Natural killer cell (primary cell): ENCODE measurements at regions not wholly inside any gene's neighbourhood (a gene's known extent, or its start where the extent isn't known, plus 50 kb on each side); places are given as distances from the start of the nearest gene placed in this dataset.

ENCODE experiments used
- ATAC-seq, 3 donors: fragments of 150-1000 bp in 2 of 3; fragments of 200-7000 bp in 1 of 3; cut with Tn5 transposase; 1 replicate in 1 of 3; 2 replicates in 2 of 3; pipeline ENCODE4 v1.10.0; 2021; ENCODE audit warnings: mild to moderate bottlenecking in 2 of 3, moderate library complexity in 2 of 3
- DNase-seq, 2 donors: peaks; one replicate each; pipeline versions ENCODE4 v3.0.0 to v3.0.0-alpha.2; 2013 to 2021; ENCODE audit warnings: mixed read lengths in 1 of 2
- H3K27ac ChIP-seq: one replicate; pipeline ENCODE4 v1.5.1; 2013; ENCODE audit warnings: mild to moderate bottlenecking, low read length
- H3K27me3 ChIP-seq: one replicate; pipeline ENCODE4 v1.6.1; 2013; ENCODE audit warnings: low read length; ENCODE audit not compliant: control insufficient read depth, insufficient read depth
- H3K36me3 ChIP-seq: one replicate; pipeline ENCODE4 v1.6.1; 2013; ENCODE audit warnings: low read length; ENCODE audit not compliant: control insufficient read depth, insufficient read depth
- H3K4me1 ChIP-seq: one replicate; pipeline ENCODE4 v1.6.1; 2013; ENCODE audit warnings: low read length; ENCODE audit not compliant: control insufficient read depth, insufficient read depth
- H3K4me3 ChIP-seq: one replicate; pipeline ENCODE4 v1.5.1; 2013; ENCODE audit warnings: low read length
- H3K9me3 ChIP-seq: one replicate; pipeline ENCODE4 v1.6.1; 2013; ENCODE audit warnings: low read length; ENCODE audit not compliant: control insufficient read depth, insufficient read depth
- H3K27ac Mint-ChIP-seq, 2 donors: one replicate each; pipeline ENCODE4 v1.8.0; 2022; ENCODE audit warnings: mild to moderate bottlenecking in 2 of 2, mixed read lengths in 2 of 2, moderate library complexity in 1 of 2
- H3K27me3 Mint-ChIP-seq, 2 donors: one replicate each; pipeline ENCODE4 v1.8.0; 2022; ENCODE audit warnings: low read depth in 2 of 2, mixed read lengths in 2 of 2
- H3K36me3 Mint-ChIP-seq: one replicate; pipeline ENCODE4 v1.8.0; 2022; ENCODE audit warnings: mixed read lengths
- H3K4me1 Mint-ChIP-seq, 2 donors: one replicate each; pipeline ENCODE4 v1.8.0; 2022; ENCODE audit warnings: mixed read lengths in 2 of 2
- H3K4me3 Mint-ChIP-seq: one replicate; pipeline ENCODE4 v1.8.0; 2022; ENCODE audit warnings: mild to moderate bottlenecking, moderate library complexity, mixed read lengths
- H3K9me3 Mint-ChIP-seq, 2 donors: one replicate each; pipeline ENCODE4 v1.8.0; 2022; ENCODE audit warnings: mixed read lengths in 2 of 2
- CTCF ChIP-seq: fragments of 200-600 bp; IDR thresholded peaks from one replicate; pipeline ENCODE4 v1.8.0; 2022; ENCODE audit warnings: antibody characterized with exemption
- WGBS: methylation state at CpG from one replicate; pipeline ENCODE4 v1.1.7; 2013; ENCODE audit warnings: missing lambda C conversion rate; ENCODE audit not compliant: insufficient coverage; 5-methylcytosine and 5-hydroxymethylcytosine counted together
- intact Hi-C: fragments of 100-400 bp; cut with micrococcal nuclease; formaldehyde crosslinking; loops from one replicate; pipeline ENCODE4 v1.14.2; 2022

DNA sequence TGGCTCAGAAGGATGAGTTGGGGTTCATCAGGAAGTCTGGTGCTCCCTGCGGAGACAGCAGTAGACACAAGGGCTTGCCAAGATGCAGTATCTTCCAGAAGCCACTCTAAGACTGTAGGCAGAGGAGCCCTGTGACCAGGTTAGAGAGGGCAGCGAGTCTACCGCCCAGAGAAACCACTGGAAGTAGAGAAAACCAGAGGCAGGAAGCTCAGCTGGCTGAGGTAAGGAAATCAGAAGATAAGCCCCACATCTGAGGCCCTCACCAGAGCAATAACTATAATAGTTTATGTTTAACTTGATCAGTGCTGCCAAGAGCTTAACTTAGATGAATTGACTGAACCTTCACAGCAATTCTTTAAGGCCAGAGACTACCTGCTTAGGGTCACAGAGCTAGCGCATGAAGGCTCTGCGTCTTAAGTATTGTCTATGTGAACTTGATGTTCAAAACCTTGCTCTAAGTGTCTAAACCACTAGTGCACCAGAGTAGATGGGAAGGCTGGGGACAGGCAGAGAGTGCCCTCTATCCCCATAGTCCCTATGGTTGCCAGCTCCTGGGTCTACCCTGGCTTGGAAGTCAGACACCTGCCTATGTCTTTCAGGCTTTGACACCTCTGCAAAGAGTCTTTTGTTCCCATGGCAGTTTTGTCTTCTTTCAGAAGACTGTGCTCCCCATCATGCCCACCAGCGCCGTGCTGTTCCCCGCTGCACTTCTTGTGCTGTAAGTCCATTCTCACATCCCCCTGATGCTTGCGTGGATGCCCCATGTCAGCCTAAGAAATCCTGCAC, 228.2 kb upstream of the KLF4 start:
- no peak for ATAC-seq
- Histone ChIP-seq H3K27ac (no peak overlapping the region), H3K9me3 (no peaks in the 10 kb centered on the region), H3K4me3 (no peak overlapping the region), H3K27me3 (no peaks in the 10 kb centered on the region), H3K4me1 (no peaks in the 10 kb centered on the region), H3K36me3 (no peaks in the 10 kb centered on the region)
- TF ChIP-seq CTCF: no peak
- intact Hi-C loops: no loop called here
- Mint-ChIP-seq H3K4me1 (peaks cover 0 to 4% of the 10 kb centered on the region in 2 donors), H3K4me3 (no peak overlapping the region), H3K27me3 (no peaks in the 10 kb centered on the region), H3K27ac (no peak overlapping the region), H3K36me3 (no peaks in the 10 kb centered on the region), H3K9me3 (peaks cover 0 to 2% of the 10 kb centered on the region in 2 donors)
- 64% methylated on average over 9 of the region's 9 CpGs for WGBS
- no peak for DNase-seq

GRCh38 chr9:107715740-107716139, 226.2 kb upstream of the KLF4 start:
- no peak for TF ChIP-seq CTCF
- no peaks in the 10 kb centered on the region for H3K36me3 ChIP-seq
- Mint-ChIP-seq H3K27me3 (no peaks in the 10 kb centered on the region), H3K4me3 (no peak overlapping the region), H3K27ac (no peak overlapping the region), H3K36me3 (no peaks in the 10 kb centered on the region), H3K4me1 (peaks cover 0 to 4% of the 10 kb centered on the region in 2 donors), H3K9me3 (no peaks in the 10 kb centered on the region)
- H3K9me3 ChIP-seq: no peaks in the 10 kb centered on the region
- no peaks in the 10 kb centered on the region for H3K4me1 ChIP-seq
- H3K4me3 ChIP-seq: no peak overlapping the region
- 79% methylated on average over 4 of the region's 4 CpGs for WGBS
- no peak for DNase-seq
- no peak overlapping the region for H3K27ac ChIP-seq
- H3K27me3 ChIP-seq: no peaks in the 10 kb centered on the region
- intact Hi-C loops: no loop called here
- ATAC-seq: no peak

GRCh38 chr9:107713470-107713869, 223.9 kb upstream of the KLF4 start:
- intact Hi-C loops: no loop called here
- ATAC-seq: no peak
- TF ChIP-seq CTCF: no peak
- Mint-ChIP-seq H3K9me3 (no peaks in the 10 kb centered on the region), H3K4me3 (no peak overlapping the region), H3K27me3 (no peaks in the 10 kb centered on the region), H3K27ac (no peak overlapping the region), H3K36me3 (no peaks in the 10 kb centered on the region), H3K4me1 (peaks cover 0 to 4% of the 10 kb centered on the region in 2 donors)
- Histone ChIP-seq H3K36me3 (no peaks in the 10 kb centered on the region), H3K9me3 (no peaks in the 10 kb centered on the region), H3K4me3 (no peak overlapping the region), H3K4me1 (no peaks in the 10 kb centered on the region), H3K27ac (no peak overlapping the region), H3K27me3 (no peaks in the 10 kb centered on the region)
- no peak for DNase-seq
- WGBS: 72% methylated on average over 2 of the region's 4 CpGs

DNA sequence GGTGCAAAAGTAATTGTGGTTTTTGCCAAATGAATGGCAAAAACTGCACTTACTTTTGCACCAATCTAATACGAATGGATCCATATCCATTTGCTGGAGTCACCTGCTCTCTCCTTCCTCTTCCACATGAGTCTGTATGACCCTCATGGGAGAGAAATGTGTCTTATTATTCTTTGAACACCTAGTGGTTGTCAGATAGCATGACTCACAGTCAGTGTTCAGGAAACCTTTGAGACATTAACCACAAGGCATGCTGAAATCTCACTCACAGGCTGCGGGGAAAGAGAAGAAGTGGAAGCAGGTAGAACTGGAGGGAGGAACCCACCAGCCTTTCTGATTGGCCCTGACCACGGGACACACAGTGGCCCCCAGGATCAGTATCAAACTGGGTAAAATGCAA, 222.8 kb upstream of the KLF4 start:
- TF ChIP-seq CTCF: no peak
- Histone ChIP-seq H3K4me3 (no peak overlapping the region), H3K36me3 (no peaks in the 10 kb centered on the region), H3K27ac (no peak overlapping the region), H3K9me3 (no peaks in the 10 kb centered on the region), H3K27me3 (no peaks in the 10 kb centered on the region), H3K4me1 (no peaks in the 10 kb centered on the region)
- Mint-ChIP-seq H3K27me3 (no peaks in the 10 kb centered on the region), H3K4me3 (no peak overlapping the region), H3K36me3 (no peaks in the 10 kb centered on the region), H3K4me1 (peaks cover 0 to 4% of the 10 kb centered on the region in 2 donors), H3K9me3 (no peaks in the 10 kb centered on the region), H3K27ac (no peak overlapping the region)
- DNase-seq (no peak), ATAC-seq (no peak)
- 0% methylated on average over 3 of the region's 3 CpGs for WGBS
- intact Hi-C loops: no loop called here
